Cardiac fibroblast (primary cell): ENCODE measurements at regions not wholly inside any gene's neighbourhood (a gene's known extent, or its start where the extent isn't known, plus 50 kb on each side); places are given as distances from the start of the nearest gene placed in this dataset.
"Not testable (repeated sequence)": the region's sequence is repeated elsewhere in the genome, so short reads cannot be mapped to it uniquely, and the experiment has no call there.

Source experiments
- DNase-seq, 2 donors: peaks; one replicate each; pipeline versions ENCODE4 v3.0.0 to v3.0.0-alpha.2; 2010; ENCODE audit warnings: low read depth in 2 of 2
- H3K4me3 ChIP-seq, 2 donors: replicated peaks in 1 of 2; 1 replicate in 1 of 2; 2 replicates in 1 of 2; pipeline ENCODE4 v1.5.1; 2011; ENCODE audit warnings: low read depth in 2 of 2, low read length in 2 of 2, mild to moderate bottlenecking in 2 of 2, moderate library complexity in 1 of 2
- CTCF ChIP-seq: IDR thresholded peaks from one replicate; pipeline ENCODE4 v1.5.1; 2011; ENCODE audit warnings: low read depth, mild to moderate bottlenecking, low read length, inconsistent platforms

- no peak overlapping the region for H3K4me3 ChIP-seq
- no peak for DNase-seq
- no peak for TF ChIP-seq CTCF
Observed at GRCh38 chr1:213357403-213357802, 306.4 kb downstream of the RPS6KC1 start.

- DNase-seq: not testable (repeated sequence)
Observed at GRCh38 chr1:213358368-213358767, 307.3 kb downstream of the RPS6KC1 start.

GRCh38 chr1:213362598-213362997 lies 311.6 kb downstream of the RPS6KC1 start:
- TF ChIP-seq CTCF: no peak
- no peak for DNase-seq
- no peak overlapping the region for H3K4me3 ChIP-seq

More at GRCh38 chr1:213358368-213358767, 307.3 kb downstream of the RPS6KC1 start:
- H3K4me3 ChIP-seq: not testable (repeated sequence)

- TF ChIP-seq CTCF: no peak
- no peak for DNase-seq
- H3K4me3 ChIP-seq: no peak overlapping the region
Observed at GRCh38 chr1:213366141-213366831, 315.2 kb downstream of the RPS6KC1 start.

GRCh38 chr1:213369465-213369864 lies 318.4 kb downstream of the RPS6KC1 start:
- no peak for TF ChIP-seq CTCF
- no peak overlapping the region for H3K4me3 ChIP-seq
- no peak for DNase-seq

- DNase-seq: no peak
- no peak for TF ChIP-seq CTCF
- no peak overlapping the region for H3K4me3 ChIP-seq
Observed at GRCh38 chr1:213370523-213370922, 319.5 kb downstream of the RPS6KC1 start.

- no peak overlapping the region for H3K4me3 ChIP-seq
- DNase-seq: no peak
- TF ChIP-seq CTCF: no peak
Observed at GRCh38 chr1:213371525-213371846, 320.4 kb downstream of the RPS6KC1 start.
